Urinary bladder (tissue), 3 donors: ENCODE measurements at regions not wholly inside any gene's neighbourhood (a gene's known extent, or its start where the extent isn't known, plus 50 kb on each side); places are given as distances from the start of the nearest gene placed in this dataset.

ENCODE experiments used
- DNase-seq: peaks from one replicate; pipeline ENCODE4 v3.0.0-alpha.2; 2015; ENCODE audit errors: extremely low spot score
- H3K27ac ChIP-seq: one replicate; pipeline ENCODE4 v1.5.1; 2013; ENCODE audit warnings: low read depth, mild to moderate bottlenecking, moderate library complexity
- H3K36me3 ChIP-seq: one replicate; pipeline ENCODE4 v1.6.1; 2013; ENCODE audit warnings: mild to moderate bottlenecking, moderate library complexity; ENCODE audit not compliant: insufficient read depth
- H3K4me1 ChIP-seq: one replicate; pipeline ENCODE4 v1.6.1; 2013; ENCODE audit warnings: mild to moderate bottlenecking, moderate library complexity; ENCODE audit not compliant: insufficient read depth
- H3K4me3 ChIP-seq: one replicate; pipeline ENCODE4 v1.5.1; 2013; ENCODE audit warnings: low read depth, low read length
- WGBS: extraction: QIAGEN DNeasy Blood & Tissue Kit; methylation state at CpG from one replicate; pipeline ENCODE4 v1.1.7; 2013; 5-methylcytosine and 5-hydroxymethylcytosine counted together
- donor health status: healthy with polysubstance abuse.
- donor health status: healthy.

GRCh38 chr13:26475176-26476110, 82.0 kb upstream of the WASF3 start:
- no peak for DNase-seq
- H3K4me3 ChIP-seq: no peak overlapping the region
- H3K27ac ChIP-seq: no peak overlapping the region
- no peaks in the 10 kb centered on the region for H3K4me1 ChIP-seq
- H3K36me3 ChIP-seq: no peaks in the 10 kb centered on the region
- WGBS: 65% methylated on average over 15 of the region's 15 CpGs

GRCh38 chr13:26476111-26476781, 81.2 kb upstream of the WASF3 start:
- Histone ChIP-seq H3K27ac (no peak overlapping the region), H3K4me1 (no peaks in the 10 kb centered on the region), H3K36me3 (no peaks in the 10 kb centered on the region), H3K4me3 (no peak overlapping the region)
- DNase-seq: no peak
- WGBS: 3% methylated on average over 20 of the region's 20 CpGs

GRCh38 chr13:26476782-26477142, 80.7 kb upstream of the WASF3 start:
- H3K4me3 ChIP-seq: no peak overlapping the region
- 15% methylated on average over 3 of the region's 3 CpGs for WGBS

GRCh38 chr13:26477681-26478080, 79.8 kb upstream of the WASF3 start:
- Histone ChIP-seq H3K4me3 (no peak overlapping the region), H3K27ac (no peak overlapping the region), H3K36me3 (no peaks in the 10 kb centered on the region), H3K4me1 (no peaks in the 10 kb centered on the region)
- no peak for DNase-seq
- 91% methylated on average over 6 of the region's 6 CpGs for WGBS

More at GRCh38 chr13:26476782-26477142, 80.7 kb upstream of the WASF3 start:
- DNase-seq: no peak
- H3K36me3 ChIP-seq: no peaks in the 10 kb centered on the region
- H3K4me1 ChIP-seq: no peaks in the 10 kb centered on the region
- no peak overlapping the region for H3K27ac ChIP-seq

GRCh38 chr13:26480246-26480855, 77.1 kb upstream of the WASF3 start:
- Histone ChIP-seq H3K36me3 (no peaks in the 10 kb centered on the region), H3K27ac (no peak overlapping the region), H3K4me1 (no peaks in the 10 kb centered on the region), H3K4me3 (no peak overlapping the region)
- no peak for DNase-seq
- 68% methylated on average over 10 of the region's 10 CpGs for WGBS

- no peak overlapping the region for H3K4me3 ChIP-seq
- WGBS: 32% methylated on average over 3 of the region's 3 CpGs
- no peak overlapping the region for H3K27ac ChIP-seq
- no peaks in the 10 kb centered on the region for H3K4me1 ChIP-seq
- peak; percentile 25 for DNase-seq
- H3K36me3 ChIP-seq: no peaks in the 10 kb centered on the region
Measured at GRCh38 chr13:26482451-26483197, 74.9 kb upstream of the WASF3 start.

- no peaks in the 10 kb centered on the region for H3K36me3 ChIP-seq
- H3K4me3 ChIP-seq: no peak overlapping the region
- 81% methylated on average over 9 of the region's 9 CpGs for WGBS
- no peak for DNase-seq
- no peak overlapping the region for H3K27ac ChIP-seq
- no peaks in the 10 kb centered on the region for H3K4me1 ChIP-seq
Measured at GRCh38 chr13:26483546-26483945, 73.9 kb upstream of the WASF3 start.

GRCh38 chr13:26484196-26484595, 73.3 kb upstream of the WASF3 start:
- Histone ChIP-seq H3K36me3 (no peaks in the 10 kb centered on the region), H3K4me3 (no peak overlapping the region), H3K27ac (no peak overlapping the region), H3K4me1 (no peaks in the 10 kb centered on the region)
- WGBS: 80% methylated on average over 6 of the region's 6 CpGs
- DNase-seq: no peak

- 84% methylated on average over 7 of the region's 7 CpGs for WGBS
- no peaks in the 10 kb centered on the region for H3K4me1 ChIP-seq
- H3K4me3 ChIP-seq: no peak overlapping the region
- no peaks in the 10 kb centered on the region for H3K36me3 ChIP-seq
- DNase-seq: no peak
- no peak overlapping the region for H3K27ac ChIP-seq
Measured at GRCh38 chr13:26485288-26485687, 72.2 kb upstream of the WASF3 start.

- DNase-seq: no peak
Measured at GRCh38 chr13:26485786-26486185, 71.7 kb upstream of the WASF3 start.

GRCh38 chr13:26486550-26486949, 70.9 kb upstream of the WASF3 start:
- 32% methylated on average over 6 of the region's 6 CpGs for WGBS
- DNase-seq: no peak
- Histone ChIP-seq H3K36me3 (no peaks in the 10 kb centered on the region), H3K4me1 (no peaks in the 10 kb centered on the region), H3K27ac (no peak overlapping the region), H3K4me3 (no peak overlapping the region)

More at GRCh38 chr13:26485786-26486185, 71.7 kb upstream of the WASF3 start:
- H3K27ac ChIP-seq: no peak overlapping the region
- no peaks in the 10 kb centered on the region for H3K36me3 ChIP-seq
- H3K4me1 ChIP-seq: no peaks in the 10 kb centered on the region
- H3K4me3 ChIP-seq: no peak overlapping the region
- 36% methylated on average over 9 of the region's 9 CpGs for WGBS

GRCh38 chr13:26487781-26488180, 69.7 kb upstream of the WASF3 start:
- Histone ChIP-seq H3K4me3 (no peak overlapping the region), H3K27ac (no peak overlapping the region), H3K4me1 (no peaks in the 10 kb centered on the region), H3K36me3 (no peaks in the 10 kb centered on the region)
- WGBS: 85% methylated on average over 11 of the region's 11 CpGs
- DNase-seq: no peak

- no peaks in the 10 kb centered on the region for H3K36me3 ChIP-seq
- H3K27ac ChIP-seq: no peak overlapping the region
- no peak for DNase-seq
- WGBS: 90% methylated on average over 18 of the region's 18 CpGs
- H3K4me1 ChIP-seq: no peaks in the 10 kb centered on the region
- H3K4me3 ChIP-seq: no peak overlapping the region
Measured at GRCh38 chr13:26488236-26489003, 69.1 kb upstream of the WASF3 start.
